CD4-positive, CD25-positive, alpha-beta regulatory T cell (primary cell): ENCODE measurements at regions not wholly inside any gene's neighbourhood (a gene's known extent, or its start where the extent isn't known, plus 50 kb on each side); places are given as distances from the start of the nearest gene placed in this dataset.
"Not testable (repeated sequence)": the region's sequence is repeated elsewhere in the genome, so short reads cannot be mapped to it uniquely, and the experiment has no call there.

Experiments used
- ATAC-seq, 2 donors: fragments of 150-1000 bp; cut with Tn5 transposase; one replicate each; pipeline ENCODE4 v1.10.0; 2021; ENCODE audit warnings: low read depth in 2 of 2, moderate number of reproducible peaks in 2 of 2, moderate library complexity in 1 of 2
- DNase-seq, 3 donors: peaks; one replicate each; pipeline versions ENCODE4 v3.0.0 to v3.0.0-alpha.2; 2012 to 2022; ENCODE audit warnings: mixed read lengths in 1 of 3
- H3K27ac ChIP-seq: one replicate; pipeline ENCODE4 v1.7.0; 2013; ENCODE audit warnings: mild to moderate bottlenecking, low read length; ENCODE audit not compliant: insufficient read depth, poor library complexity, severe bottlenecking
- H3K27me3 ChIP-seq: one replicate; pipeline ENCODE4 v1.7.0; 2013; ENCODE audit warnings: low read length; ENCODE audit not compliant: control insufficient read depth, insufficient read depth
- H3K36me3 ChIP-seq: one replicate; pipeline ENCODE4 v1.7.0; 2013; ENCODE audit warnings: mild to moderate bottlenecking, low read length, moderate library complexity; ENCODE audit not compliant: control insufficient read depth, insufficient read depth
- H3K4me1 ChIP-seq: 2 replicates; pipeline ENCODE4 v1.7.0; 2013; ENCODE audit warnings: mild to moderate bottlenecking, low read length; ENCODE audit not compliant: insufficient read depth, control insufficient read depth, poor library complexity, severe bottlenecking
- H3K4me3 ChIP-seq: one replicate; pipeline ENCODE4 v1.7.0; 2013; ENCODE audit warnings: low read depth, mild to moderate bottlenecking, low read length, moderate library complexity
- H3K9me3 ChIP-seq, 2 experiments: 1 replicate in 1 of 2; 2 replicates in 1 of 2; pipeline ENCODE4 v1.7.0; 2013; ENCODE audit warnings: low read length in 2 of 2, mild to moderate bottlenecking in 1 of 2, moderate library complexity in 1 of 2; ENCODE audit not compliant: control insufficient read depth in 2 of 2
- H3K27ac Mint-ChIP-seq, 3 donors: one replicate each; pipeline ENCODE4 v1.8.0; 2020 to 2022; ENCODE audit warnings: mild to moderate bottlenecking in 3 of 3, mixed read lengths in 3 of 3, moderate library complexity in 2 of 3
- H3K27me3 Mint-ChIP-seq: one replicate; pipeline ENCODE4 v1.8.0; 2022; ENCODE audit warnings: mild to moderate bottlenecking, mixed read lengths
- H3K36me3 Mint-ChIP-seq: one replicate; pipeline ENCODE4 v1.8.0; 2020; ENCODE audit warnings: mixed read lengths
- H3K4me1 Mint-ChIP-seq, 4 donors: one replicate each; pipeline ENCODE4 v1.8.0; 2020 to 2022; ENCODE audit warnings: mixed read lengths in 4 of 4, mild to moderate bottlenecking in 1 of 4
- H3K4me3 Mint-ChIP-seq, 4 donors: one replicate each; pipeline ENCODE4 v1.8.0; 2020 to 2022; ENCODE audit warnings: mild to moderate bottlenecking in 4 of 4, mixed read lengths in 4 of 4, moderate library complexity in 3 of 4
- H3K9me3 Mint-ChIP-seq, 7 donors: one replicate each; pipeline ENCODE4 v1.8.0; 2020 to 2022; ENCODE audit warnings: mixed read lengths in 7 of 7, mild to moderate bottlenecking in 3 of 7, moderate library complexity in 2 of 7

- not testable (repeated sequence) for H3K27me3 ChIP-seq, ATAC-seq, DNase-seq, H3K9me3 Mint-ChIP-seq, H3K27ac Mint-ChIP-seq, H3K36me3 ChIP-seq, H3K9me3 ChIP-seq, H3K27ac ChIP-seq, H3K4me3 ChIP-seq, H3K36me3 Mint-ChIP-seq
- Mint-ChIP-seq H3K4me3 (peak overlapping the region in 1 of 4 donors; percentile 17), H3K4me1 (peaks cover 0 to 24% (median 16%) of the 10 kb centered on the region in 4 donors), H3K27me3 (peaks cover 29% of the 10 kb centered on the region)
- H3K4me1 ChIP-seq, result peaks cover 12% of the 10 kb centered on the region
Observed at GRCh38 chr9:96147029-96147428, 154.9 kb downstream of the HSD17B3 start.

- H3K27ac ChIP-seq, result no peak overlapping the region
- DNase-seq (no peak), ATAC-seq (no peak)
- Mint-ChIP-seq H3K9me3 (peaks cover 0 to 1% (median 0%) of the 10 kb centered on the region in 7 donors), H3K36me3 (no peaks in the 10 kb centered on the region), H3K4me1 (peaks cover 0 to 11% (median 6%) of the 10 kb centered on the region in 4 donors), H3K27me3 (peaks cover 7% of the 10 kb centered on the region), H3K4me3 (no peak overlapping the region), H3K27ac (no peak overlapping the region)
- no peaks in the 10 kb centered on the region for H3K36me3 ChIP-seq
- no peak overlapping the region for H3K4me3 ChIP-seq
- no peaks in the 10 kb centered on the region for H3K9me3 ChIP-seq
- H3K4me1 ChIP-seq, result peaks cover 7% of the 10 kb centered on the region
- peaks cover 5% of the 10 kb centered on the region for H3K27me3 ChIP-seq
Observed at GRCh38 chr9:96141666-96142065, 160.3 kb downstream of the HSD17B3 start.

- peaks cover 0 to 1% (median 0%) of the 10 kb centered on the region in 7 donors for H3K9me3 Mint-ChIP-seq
- no peak overlapping the region for H3K27ac ChIP-seq
- H3K4me1 ChIP-seq, result peaks cover 7% of the 10 kb centered on the region
- H3K4me3 ChIP-seq, result no peak overlapping the region
- ATAC-seq (no peak), DNase-seq (no peak)
- no peak overlapping the region for H3K27ac Mint-ChIP-seq
- H3K27me3 Mint-ChIP-seq, result peaks cover under 1% of the 10 kb centered on the region
- no peak overlapping the region for H3K4me3 Mint-ChIP-seq
- peaks cover 5% of the 10 kb centered on the region for H3K27me3 ChIP-seq
- no peaks in the 10 kb centered on the region for H3K36me3 Mint-ChIP-seq
- H3K4me1 Mint-ChIP-seq, result peaks cover 0 to 9% (median 5%) of the 10 kb centered on the region in 4 donors
- no peaks in the 10 kb centered on the region for H3K9me3 ChIP-seq
- H3K36me3 ChIP-seq, result no peaks in the 10 kb centered on the region
Observed at GRCh38 chr9:96141128-96141474, 160.9 kb downstream of the HSD17B3 start.

DNA sequence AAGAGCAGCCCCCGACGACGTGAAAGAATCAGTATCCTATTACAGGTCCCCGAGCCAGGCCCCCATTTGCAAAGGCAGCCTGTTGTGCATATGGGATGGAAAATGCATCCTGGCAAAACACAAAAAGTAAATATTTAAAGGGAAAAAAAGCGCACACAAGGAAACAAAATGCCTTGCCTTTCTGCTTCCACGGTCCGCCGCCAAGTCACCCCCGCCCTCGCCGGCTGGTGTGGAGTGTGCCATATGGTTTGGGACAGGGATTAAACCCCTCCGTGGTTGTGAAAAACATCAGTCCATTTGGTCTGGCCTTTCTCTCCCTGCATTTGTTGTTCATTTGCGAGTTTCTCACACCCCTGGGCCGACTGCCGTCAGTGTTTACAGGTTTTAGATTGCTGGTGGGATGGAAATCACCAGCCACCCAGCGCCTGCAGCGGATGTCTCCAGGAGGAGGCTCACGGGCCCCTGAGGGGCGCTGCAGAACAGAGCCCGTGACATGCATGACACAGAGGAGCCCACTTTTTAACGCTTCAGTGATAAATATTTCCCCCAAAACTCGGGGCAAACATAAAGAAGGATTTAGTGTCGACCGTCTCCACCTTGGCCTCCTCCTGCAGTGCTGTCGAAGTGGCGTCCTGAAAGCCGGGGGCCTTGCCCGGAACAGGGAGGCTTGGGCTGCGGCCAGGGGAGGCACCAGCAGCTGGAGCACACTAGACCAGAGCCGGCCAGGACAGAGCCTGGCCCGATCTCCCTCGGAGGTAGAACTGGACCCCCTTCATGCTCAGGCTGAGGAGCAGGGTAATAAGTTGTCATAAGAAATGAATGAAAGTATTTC lies 161.5 kb downstream of the HSD17B3 start:
- Mint-ChIP-seq H3K27me3 (no peaks in the 10 kb centered on the region), H3K9me3 (peaks cover 0 to 1% (median 0%) of the 10 kb centered on the region in 7 donors), H3K4me3 (no peak overlapping the region), H3K27ac (no peak overlapping the region), H3K36me3 (no peaks in the 10 kb centered on the region), H3K4me1 (peaks cover 0 to 11% (median 6%) of the 10 kb centered on the region in 4 donors)
- Histone ChIP-seq H3K27me3 (peaks cover 5% of the 10 kb centered on the region), H3K27ac (no peak overlapping the region), H3K4me1 (peaks cover 7% of the 10 kb centered on the region), H3K9me3 (no peaks in the 10 kb centered on the region), H3K4me3 (no peak overlapping the region), H3K36me3 (no peaks in the 10 kb centered on the region)
- DNase-seq, result no peak
- no peak for ATAC-seq

- peaks cover 7% of the 10 kb centered on the region for H3K4me1 ChIP-seq
- Mint-ChIP-seq H3K27ac (peak overlapping the region in 1 of 3 donors; percentile 12), H3K4me3 (no peak overlapping the region), H3K27me3 (peaks cover 2% of the 10 kb centered on the region), H3K9me3 (peaks cover 0 to 1% (median 0%) of the 10 kb centered on the region in 7 donors), H3K36me3 (no peaks in the 10 kb centered on the region), H3K4me1 (peaks cover 0 to 11% (median 6%) of the 10 kb centered on the region in 4 donors)
- DNase-seq (no peak), ATAC-seq (no peak)
- no peaks in the 10 kb centered on the region for H3K9me3 ChIP-seq
- H3K27ac ChIP-seq, result no peak overlapping the region
- no peak overlapping the region for H3K4me3 ChIP-seq
- no peaks in the 10 kb centered on the region for H3K36me3 ChIP-seq
- H3K27me3 ChIP-seq, result peaks cover 5% of the 10 kb centered on the region
Observed at GRCh38 chr9:96139592-96140295, 162.2 kb downstream of the HSD17B3 start.

GRCh38 chr9:96138616-96139015 lies 163.4 kb downstream of the HSD17B3 start:
- Mint-ChIP-seq H3K36me3 (no peaks in the 10 kb centered on the region), H3K9me3 (peaks cover 0 to 3% (median 1%) of the 10 kb centered on the region in 7 donors), H3K4me3 (no peak overlapping the region), H3K4me1 (peaks cover 0 to 11% (median 6%) of the 10 kb centered on the region in 4 donors), H3K27me3 (peaks cover 4% of the 10 kb centered on the region), H3K27ac (no peak overlapping the region)
- Histone ChIP-seq H3K4me3 (no peak overlapping the region), H3K36me3 (no peaks in the 10 kb centered on the region), H3K9me3 (no peaks in the 10 kb centered on the region), H3K27ac (no peak overlapping the region), H3K27me3 (peaks cover 2% of the 10 kb centered on the region), H3K4me1 (peaks cover 7% of the 10 kb centered on the region)
- DNase-seq (no peak), ATAC-seq (no peak)

GRCh38 chr9:96137671-96138429 lies 164.1 kb downstream of the HSD17B3 start:
- Mint-ChIP-seq H3K36me3 (no peaks in the 10 kb centered on the region), H3K27ac (peak overlapping the region; percentile 8 to 9 (median 8)), H3K9me3 (peaks cover 0 to 10% (median 2%) of the 10 kb centered on the region in 7 donors), H3K27me3 (peaks cover 4% of the 10 kb centered on the region), H3K4me3 (no peak overlapping the region), H3K4me1 (peaks cover 0 to 11% (median 6%) of the 10 kb centered on the region in 4 donors)
- no peaks in the 10 kb centered on the region for H3K36me3 ChIP-seq
- peaks cover 2% of the 10 kb centered on the region for H3K27me3 ChIP-seq
- no peaks in the 10 kb centered on the region for H3K9me3 ChIP-seq
- DNase-seq (no peak), ATAC-seq (no peak)
- peak overlapping the region; percentile 43 for H3K27ac ChIP-seq
- peaks cover 7% of the 10 kb centered on the region for H3K4me1 ChIP-seq
- H3K4me3 ChIP-seq, result peak overlapping the region; percentile 19
